DND-41 (cell line): ENCODE measurements at regions not wholly inside any gene's neighbourhood (a gene's known extent, or its start where the extent isn't known, plus 50 kb on each side); places are given as distances from the start of the nearest gene placed in this dataset.

Experiments used
- ATAC-seq: fragments of 200-7000 bp; cut with Tn5 transposase; 3 replicates; pipeline ENCODE4 v1.9.1; 2021; ENCODE audit warnings: low read depth; ENCODE audit not compliant: insufficient read depth
- DNase-seq: peaks from one replicate; pipeline ENCODE4 v3.0.0-alpha.2; 2020
- H2AFZ ChIP-seq: 2 replicates; pipeline ENCODE4 v1.6.0; 2012; ENCODE audit warnings: low read depth, low read length
- H3K27ac ChIP-seq: 2 replicates; pipeline ENCODE4 v1.5.1; 2012; ENCODE audit warnings: low read length, inconsistent platforms
- H3K27me3 ChIP-seq: fragments of 200-600 bp; sonication (generic); 2 replicates; pipeline ENCODE4 v1.6.0; 2012; ENCODE audit warnings: low read length, mild to moderate bottlenecking, inconsistent platforms; ENCODE audit not compliant: insufficient read depth, poor library complexity
- H3K36me3 ChIP-seq: 2 replicates; pipeline ENCODE4 v1.5.1; 2012; ENCODE audit warnings: low read length, inconsistent platforms; ENCODE audit not compliant: insufficient read depth
- H3K4me1 ChIP-seq: 2 replicates; pipeline ENCODE4 v1.5.1; 2012; ENCODE audit warnings: mild to moderate bottlenecking, low read length; ENCODE audit not compliant: insufficient read depth
- H3K4me2 ChIP-seq: 2 replicates; pipeline ENCODE4 v1.6.0; 2012; ENCODE audit warnings: mild to moderate bottlenecking, moderate library complexity, low read length, inconsistent platforms; ENCODE audit not compliant: insufficient read depth
- H3K4me3 ChIP-seq, 2 experiments: fragments of 200-600 bp in 1 of 2; shearing (Covaris generic) in 1 of 2; 2 replicates each; pipeline ENCODE4 v1.5.1; 2012 to 2016; ENCODE audit warnings: inconsistent platforms in 2 of 2, low read length in 2 of 2, mild to moderate bottlenecking in 2 of 2, low read depth in 1 of 2, moderate library complexity in 1 of 2
- H3K79me2 ChIP-seq: 2 replicates; pipeline ENCODE4 v1.6.0; 2012; ENCODE audit warnings: low read length, inconsistent platforms; ENCODE audit not compliant: insufficient read depth
- H3K9ac ChIP-seq: 2 replicates; pipeline ENCODE4 v1.6.0; 2012; ENCODE audit warnings: low read depth, mild to moderate bottlenecking, inconsistent platforms, low read length, moderate library complexity
- H3K9me3 ChIP-seq: 2 replicates; pipeline ENCODE4 v1.5.1; 2012; ENCODE audit warnings: low read length, moderate library complexity, mild to moderate bottlenecking, inconsistent platforms; ENCODE audit not compliant: insufficient read depth, severe bottlenecking
- H4K20me1 ChIP-seq: 2 replicates; pipeline ENCODE4 v1.6.0; 2012; ENCODE audit warnings: low read length; ENCODE audit not compliant: insufficient read depth
- CTCF ChIP-seq: IDR thresholded peaks from 2 replicates; pipeline ENCODE4 v1.5.1; 2012; ENCODE audit warnings: borderline replicate concordance, low read length, moderate library complexity, mild to moderate bottlenecking; ENCODE audit not compliant: poor library complexity, severe bottlenecking; ENCODE audit errors: extremely low read depth
- EZH2 ChIP-seq: IDR thresholded peaks from 3 replicates; pipeline ENCODE4 v1.6.1; 2012; ENCODE audit warnings: borderline replicate concordance, low read depth, mild to moderate bottlenecking, moderate library complexity, low read length, inconsistent platforms; ENCODE audit not compliant: severe bottlenecking

- Histone ChIP-seq H3K9me3 (peaks cover 7% of the 10 kb centered on the region), H3K4me2 (no peak overlapping the region), H3K9ac (no peak overlapping the region), H3K27me3 (no peaks in the 10 kb centered on the region), H2AFZ (no peak overlapping the region), H4K20me1 (no peaks in the 10 kb centered on the region), H3K27ac (no peak overlapping the region), H3K4me3 (no peak overlapping the region), H3K4me1 (peaks cover 13% of the 10 kb centered on the region), H3K36me3 (no peaks in the 10 kb centered on the region), H3K79me2 (no peaks in the 10 kb centered on the region)
- DNase-seq (no peak), ATAC-seq (no peak)
- TF ChIP-seq EZH2 (no peak), CTCF (no peak)
Measured at GRCh38 chr6:40044196-40044595, 109.9 kb upstream of the MOCS1 start.

- peak; percentile 73 for ATAC-seq
- no peak for TF ChIP-seq CTCF
- TF ChIP-seq EZH2 = no peak
- H3K4me1 ChIP-seq = peaks cover 16% of the 10 kb centered on the region
- H3K4me3 ChIP-seq = no peak overlapping the region
- H2AFZ ChIP-seq = no peak overlapping the region
- no peak overlapping the region for H3K4me2 ChIP-seq
- DNase-seq = peak; percentile 22
- no peaks in the 10 kb centered on the region for H4K20me1 ChIP-seq
- no peak overlapping the region for H3K9ac ChIP-seq
- H3K36me3 ChIP-seq = no peaks in the 10 kb centered on the region
- no peak overlapping the region for H3K27ac ChIP-seq
- no peaks in the 10 kb centered on the region for H3K27me3 ChIP-seq
- H3K79me2 ChIP-seq = no peaks in the 10 kb centered on the region
- peaks cover 7% of the 10 kb centered on the region for H3K9me3 ChIP-seq
Measured at GRCh38 chr6:40042232-40042631, 108.0 kb upstream of the MOCS1 start.

DNA sequence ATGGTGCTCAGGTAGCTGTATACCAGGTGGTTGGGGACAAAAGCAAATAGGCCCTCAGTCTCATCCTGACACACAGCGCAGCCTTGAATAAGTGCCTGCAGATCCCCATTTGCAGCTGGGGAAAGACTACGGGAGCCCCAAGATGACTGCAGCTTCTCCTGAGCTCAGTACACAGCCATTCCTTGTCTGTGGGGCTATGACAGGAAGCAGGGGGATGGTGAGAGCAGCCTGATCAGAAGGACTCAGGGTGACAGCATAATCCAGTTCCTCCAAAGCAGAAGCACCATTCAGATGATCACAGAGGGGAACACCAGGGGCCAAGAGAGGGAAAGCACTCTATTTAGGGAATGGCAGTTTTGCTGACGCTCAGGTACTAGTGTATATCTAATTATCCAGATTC is 104.8 kb upstream of the MOCS1 start:
- Histone ChIP-seq H3K79me2 (no peaks in the 10 kb centered on the region), H3K4me3 (no peak overlapping the region), H4K20me1 (no peaks in the 10 kb centered on the region), H3K9me3 (peaks cover 2% of the 10 kb centered on the region), H2AFZ (no peak overlapping the region), H3K27ac (no peak overlapping the region), H3K4me2 (no peak overlapping the region), H3K27me3 (no peaks in the 10 kb centered on the region), H3K4me1 (peaks cover 16% of the 10 kb centered on the region), H3K9ac (no peak overlapping the region), H3K36me3 (no peaks in the 10 kb centered on the region)
- ATAC-seq (peak; percentile 59; the same call in 2 of the 3 replicates), DNase-seq (peak; percentile 8)
- no peak for TF ChIP-seq CTCF
- TF ChIP-seq EZH2 = no peak

- no peak for TF ChIP-seq EZH2
- H3K79me2 ChIP-seq = no peaks in the 10 kb centered on the region
- H3K4me1 ChIP-seq = peaks cover 16% of the 10 kb centered on the region
- no peak overlapping the region for H3K4me3 ChIP-seq
- no peaks in the 10 kb centered on the region for H3K36me3 ChIP-seq
- H3K4me2 ChIP-seq = no peak overlapping the region
- no peaks in the 10 kb centered on the region for H3K27me3 ChIP-seq
- ATAC-seq (no peak), DNase-seq (no peak)
- peaks cover 2% of the 10 kb centered on the region for H3K9me3 ChIP-seq
- no peak overlapping the region for H2AFZ ChIP-seq
- H4K20me1 ChIP-seq = no peaks in the 10 kb centered on the region
- no peak overlapping the region for H3K9ac ChIP-seq
- H3K27ac ChIP-seq = no peak overlapping the region
Measured at GRCh38 chr6:40038626-40039025, 104.4 kb upstream of the MOCS1 start.
